ENCODE measurements at regions not wholly inside any gene's neighbourhood (a gene's known extent, or its start where the extent isn't known, plus 50 kb on each side); places are given as distances from the start of the nearest gene placed in this dataset.

GRCh38 chr7:81198766-81199165 lies 279.9 kb upstream of the SEMA3C start:
- TF ChIP-seq CTCF (conservative IDR thresholded peaks at IDR 0.05 in 1 of 2, IDR thresholded peaks at IDR 0.05 in 1 of 2; ENCODE audit: extremely low read depth in 1 of 2, insufficient read depth in 1 of 2, low read depth in 1 of 2, low read length in 2 of 2) (no peak), EZH2 (IDR thresholded peaks at IDR 0.05; ENCODE audit: borderline replicate concordance, low read length) (no peak)
